Prostate gland (tissue), 2 donors: ENCODE measurements at regions not wholly inside any gene's neighbourhood (a gene's known extent, or its start where the extent isn't known, plus 50 kb on each side); places are given as distances from the start of the nearest gene placed in this dataset.

Experiments
- DNase-seq: peaks from one replicate; pipeline ENCODE4 v3.0.0-alpha.2; 2019; ENCODE audit warnings: low spot score
- H3K27ac ChIP-seq, 2 donors: fragments of 200-600 bp; sonication (generic); 2 replicates each; pipeline ENCODE4 v1.5.1; 2017 to 2019
- H3K27me3 ChIP-seq: fragments of 200-600 bp; sonication (generic); replicated peaks from 2 replicates; pipeline ENCODE4 v1.5.1; 2019; ENCODE audit not compliant: insufficient read depth
- H3K36me3 ChIP-seq, 2 donors: fragments of 200-600 bp; sonication (generic); 1 replicate in 1 of 2; 2 replicates in 1 of 2; pipeline versions ENCODE4 v1.5.1 to v1.8.1; 2017 to 2019
- H3K4me1 ChIP-seq: fragments of 200-600 bp; sonication (generic); replicated peaks from 2 replicates; pipeline ENCODE4 v1.5.1; 2019
- H3K4me3 ChIP-seq, 2 donors: fragments of 200-600 bp; sonication (generic); 2 replicates each; pipeline ENCODE4 v1.5.1; 2017 to 2019
- H3K9me3 ChIP-seq: fragments of 200-600 bp; sonication (generic); 2 replicates; pipeline ENCODE4 v1.5.1; 2017
- CTCF ChIP-seq, 4 experiments: fragments of 200-600 bp in 2 of 4; fragments of 450-650 bp in 2 of 4; sonication (generic) in 2 of 4; IDR thresholded peaks; 1 replicate in 3 of 4; 2 replicates in 1 of 4; pipeline ENCODE4 v1.5.1; 2016 to 2019; ENCODE audit warnings: antibody characterized with exemption in 4 of 4, mild to moderate bottlenecking in 2 of 4, moderate library complexity in 2 of 4
- POLR2A ChIP-seq: fragments of 450-650 bp; IDR thresholded peaks from one replicate; pipeline ENCODE4 v1.6.1; 2016; ENCODE audit warnings: antibody characterized with exemption, mild to moderate bottlenecking
- POLR2AphosphoS5 ChIP-seq: sonication (generic); formaldehyde crosslinking; IDR thresholded peaks from one replicate; pipeline ENCODE4 v1.6.1; 2017; ENCODE audit warnings: antibody characterized with exemption
- WGBS: methylation state at CpG from one replicate; pipeline ENCODE4 v1.1.5; 2018; 5-methylcytosine and 5-hydroxymethylcytosine counted together
- intact Hi-C: fragments of 100-400 bp; cut with DNase I; formaldehyde crosslinking; loops from one replicate; pipeline ENCODE4 v1.14.2; 2022

- WGBS = 84% methylated on average over 2 of the region's 2 CpGs
- intact Hi-C loops = no loop called here
- Histone ChIP-seq H3K27ac (no peak overlapping the region), H3K27me3 (no peaks in the 10 kb centered on the region), H3K9me3 (no peaks in the 10 kb centered on the region), H3K4me3 (no peak overlapping the region), H3K36me3 (no peaks in the 10 kb centered on the region), H3K4me1 (no peaks in the 10 kb centered on the region)
- DNase-seq = no peak
- TF ChIP-seq POLR2AphosphoS5 (no peak), CTCF (IDR thresholded peaks at IDR 0.05) (no peak), POLR2A (no peak)
Observed at GRCh38 chr3:34248352-34248751, 449.9 kb downstream of the PDCD6IP start.

GRCh38 chr3:34254285-34254684 is 455.9 kb downstream of the PDCD6IP start:
- no peak for TF ChIP-seq CTCF (IDR thresholded peaks at IDR 0.05)
- no peak for TF ChIP-seq POLR2AphosphoS5
- no peak for TF ChIP-seq POLR2A
- no peak overlapping the region for H3K4me3 ChIP-seq
- H3K4me1 ChIP-seq = no peaks in the 10 kb centered on the region
- intact Hi-C loops = no loop called here
- H3K27ac ChIP-seq = no peak overlapping the region
- no peaks in the 10 kb centered on the region for H3K9me3 ChIP-seq
- WGBS = 57% methylated on average over 2 of the region's 2 CpGs
- H3K36me3 ChIP-seq = no peaks in the 10 kb centered on the region
- no peaks in the 10 kb centered on the region for H3K27me3 ChIP-seq
- DNase-seq = no peak

GRCh38 chr3:34256021-34256420 is 457.6 kb downstream of the PDCD6IP start:
- Histone ChIP-seq H3K4me3 (no peak overlapping the region), H3K27me3 (no peaks in the 10 kb centered on the region), H3K27ac (no peak overlapping the region), H3K4me1 (no peaks in the 10 kb centered on the region), H3K9me3 (no peaks in the 10 kb centered on the region), H3K36me3 (no peaks in the 10 kb centered on the region)
- peak; percentile 55 for TF ChIP-seq POLR2AphosphoS5
- no peak for TF ChIP-seq CTCF (IDR thresholded peaks at IDR 0.05)
- WGBS = 24% methylated on average over 2 of the region's 2 CpGs
- DNase-seq = peak; percentile 59
- intact Hi-C loops = no loop called here

- TF ChIP-seq POLR2AphosphoS5 (no peak), POLR2A (no peak)
- no peak overlapping the region for H3K4me3 ChIP-seq
- DNase-seq = no peak
- H3K9me3 ChIP-seq = no peaks in the 10 kb centered on the region
- WGBS = 91% methylated on average over 2 of the region's 2 CpGs
- H3K27ac ChIP-seq = no peak overlapping the region
- no peaks in the 10 kb centered on the region for H3K27me3 ChIP-seq
- H3K4me1 ChIP-seq = no peaks in the 10 kb centered on the region
- intact Hi-C loops = no loop called here
- H3K36me3 ChIP-seq = no peaks in the 10 kb centered on the region
Observed at GRCh38 chr3:34256791-34257190, 458.4 kb downstream of the PDCD6IP start.

GRCh38 chr3:34258271-34258998 is 460.0 kb downstream of the PDCD6IP start:
- Histone ChIP-seq H3K27me3 (no peaks in the 10 kb centered on the region), H3K27ac (no peak overlapping the region), H3K4me3 (no peak overlapping the region), H3K9me3 (no peaks in the 10 kb centered on the region), H3K36me3 (no peaks in the 10 kb centered on the region), H3K4me1 (no peaks in the 10 kb centered on the region)
- WGBS = 75% methylated on average over 2 of the region's 2 CpGs
- intact Hi-C loops = no loop called here
- TF ChIP-seq CTCF (IDR thresholded peaks at IDR 0.05) (no peak), POLR2A (no peak), POLR2AphosphoS5 (no peak)
- DNase-seq = no peak
